ENCODE measurements at regions not wholly inside any gene's neighbourhood (a gene's known extent, or its start where the extent isn't known, plus 50 kb on each side); places are given as distances from the start of the nearest gene placed in this dataset.

DNA sequence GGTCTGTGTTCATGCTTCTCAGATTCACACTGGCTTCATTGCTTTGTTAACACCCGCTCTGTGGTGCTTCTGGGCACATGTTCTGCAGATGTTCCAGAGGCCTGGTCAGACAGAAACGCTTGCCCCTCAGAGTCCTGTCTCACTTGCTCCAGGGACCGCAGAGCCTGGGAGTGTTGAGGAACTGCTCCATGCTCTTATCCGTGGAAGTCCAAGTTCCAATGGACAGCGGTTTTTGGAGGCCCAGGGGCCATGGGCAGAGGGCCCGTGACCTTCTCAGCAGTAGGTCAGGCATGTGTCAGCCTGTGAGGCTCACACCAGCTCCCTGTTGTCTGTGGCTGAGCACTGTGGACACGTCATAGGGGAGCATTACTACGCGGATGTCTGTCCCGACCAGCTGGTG, 364.7 kb upstream of the IRX1 start:
- ChIA-PET CTCF (no interaction called here), POLR2A (no interaction called here)
- H3K4me3 ChIP-seq (ENCODE audit: low read depth, low read length): no peak overlapping the region
- no peak for DNase-seq (ENCODE audit: low read depth, low spot score)
- H3K9me3 ChIP-seq (ENCODE audit: control insufficient read depth, insufficient read depth, low read length): peaks cover 45% of the 10 kb centered on the region
- TF ChIP-seq, protein P1, sequence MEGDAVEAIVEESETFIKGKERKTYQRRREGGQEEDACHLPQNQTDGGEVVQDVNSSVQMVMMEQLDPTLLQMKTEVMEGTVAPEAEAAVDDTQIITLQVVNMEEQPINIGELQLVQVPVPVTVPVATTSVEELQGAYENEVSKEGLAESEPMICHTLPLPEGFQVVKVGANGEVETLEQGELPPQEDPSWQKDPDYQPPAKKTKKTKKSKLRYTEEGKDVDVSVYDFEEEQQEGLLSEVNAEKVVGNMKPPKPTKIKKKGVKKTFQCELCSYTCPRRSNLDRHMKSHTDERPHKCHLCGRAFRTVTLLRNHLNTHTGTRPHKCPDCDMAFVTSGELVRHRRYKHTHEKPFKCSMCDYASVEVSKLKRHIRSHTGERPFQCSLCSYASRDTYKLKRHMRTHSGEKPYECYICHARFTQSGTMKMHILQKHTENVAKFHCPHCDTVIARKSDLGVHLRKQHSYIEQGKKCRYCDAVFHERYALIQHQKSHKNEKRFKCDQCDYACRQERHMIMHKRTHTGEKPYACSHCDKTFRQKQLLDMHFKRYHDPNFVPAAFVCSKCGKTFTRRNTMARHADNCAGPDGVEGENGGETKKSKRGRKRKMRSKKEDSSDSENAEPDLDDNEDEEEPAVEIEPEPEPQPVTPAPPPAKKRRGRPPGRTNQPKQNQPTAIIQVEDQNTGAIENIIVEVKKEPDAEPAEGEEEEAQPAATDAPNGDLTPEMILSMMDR (IDR thresholded peaks at IDR 0.05; ENCODE audit: low read depth, low read length): no peak
- H3K27ac ChIP-seq (ENCODE audit: low read depth, low read length): no peak overlapping the region
- H3K27me3 ChIP-seq (ENCODE audit: control insufficient read depth, insufficient read depth, low read length): no peaks in the 10 kb centered on the region

DNA sequence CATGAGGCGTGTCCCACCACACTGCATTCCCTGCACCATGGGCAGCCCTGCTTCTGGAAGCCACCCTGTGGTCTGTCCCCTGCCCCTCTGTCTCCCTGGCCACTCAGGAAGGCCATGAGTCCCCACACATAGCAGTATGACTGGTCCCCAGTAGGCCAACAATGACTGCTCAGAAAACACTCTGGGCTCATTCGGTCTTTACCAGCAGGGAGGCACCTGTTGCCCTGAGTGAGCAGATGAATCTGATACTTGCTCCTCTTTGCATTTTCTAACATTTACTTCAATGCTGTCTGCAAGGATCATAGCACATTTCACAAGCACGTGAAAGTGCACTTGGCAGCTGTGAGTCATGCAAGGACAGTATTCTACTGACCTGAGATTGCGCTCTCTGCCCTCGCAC, 365.4 kb upstream of the IRX1 start:
- ChIA-PET CTCF (no interaction called here), POLR2A (no interaction called here)
- TF ChIP-seq, protein P1 (IDR thresholded peaks at IDR 0.05; ENCODE audit: low read depth, low read length): no peak
- no peak for DNase-seq (ENCODE audit: low read depth, low spot score)
- H3K27me3 ChIP-seq (ENCODE audit: control insufficient read depth, insufficient read depth, low read length): no peaks in the 10 kb centered on the region
- no peak overlapping the region for H3K27ac ChIP-seq (ENCODE audit: low read depth, low read length)
- H3K9me3 ChIP-seq (ENCODE audit: control insufficient read depth, insufficient read depth, low read length): peaks cover 43% of the 10 kb centered on the region
- H3K4me3 ChIP-seq (ENCODE audit: low read depth, low read length): no peak overlapping the region

DNA sequence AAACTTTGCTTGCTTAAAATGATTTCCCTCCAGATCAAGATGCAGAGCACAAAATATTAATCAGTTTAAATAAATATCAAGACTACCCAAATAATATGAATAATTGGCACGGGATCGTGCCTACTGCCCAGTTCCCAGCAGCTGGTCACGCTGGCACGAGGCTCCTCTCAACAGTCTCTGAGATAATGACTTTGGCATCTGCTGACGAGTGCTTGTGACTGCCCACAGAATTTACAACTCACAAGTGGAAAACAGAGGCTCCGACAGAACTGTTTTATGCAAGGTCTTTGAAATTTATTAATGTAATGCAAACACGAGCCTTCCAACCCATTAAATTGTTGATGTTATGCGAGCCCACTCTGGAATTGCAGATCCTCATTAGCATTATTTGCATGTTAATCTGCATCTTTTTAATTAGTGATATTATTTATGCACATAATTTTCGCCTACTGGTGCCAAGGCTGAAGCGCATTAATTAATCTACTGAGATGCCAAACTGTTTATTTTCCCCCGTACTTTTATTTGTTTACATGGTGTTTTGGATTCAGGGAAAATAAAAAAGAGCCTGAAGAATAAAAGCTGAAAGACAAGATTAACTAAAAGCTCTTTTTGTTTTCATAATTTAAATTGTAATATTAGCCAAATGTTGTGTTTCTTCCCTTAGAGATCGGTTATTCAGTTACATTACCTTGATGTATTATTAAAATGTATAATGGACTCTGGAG, 369.3 kb upstream of the IRX1 start:
- DNase-seq (ENCODE audit: low read depth, low spot score): no peak
- no peak overlapping the region for H3K4me3 ChIP-seq (ENCODE audit: low read depth, low read length)
- peaks cover 58% of the 10 kb centered on the region for H3K9me3 ChIP-seq (ENCODE audit: control insufficient read depth, insufficient read depth, low read length)
- no peak overlapping the region for H3K27ac ChIP-seq (ENCODE audit: low read depth, low read length)
- ChIA-PET POLR2A (no interaction called here), CTCF (no interaction called here)
- TF ChIP-seq, protein P1 (IDR thresholded peaks at IDR 0.05; ENCODE audit: low read depth, low read length): no peak
- H3K27me3 ChIP-seq (ENCODE audit: control insufficient read depth, insufficient read depth, low read length): no peaks in the 10 kb centered on the region

DNA sequence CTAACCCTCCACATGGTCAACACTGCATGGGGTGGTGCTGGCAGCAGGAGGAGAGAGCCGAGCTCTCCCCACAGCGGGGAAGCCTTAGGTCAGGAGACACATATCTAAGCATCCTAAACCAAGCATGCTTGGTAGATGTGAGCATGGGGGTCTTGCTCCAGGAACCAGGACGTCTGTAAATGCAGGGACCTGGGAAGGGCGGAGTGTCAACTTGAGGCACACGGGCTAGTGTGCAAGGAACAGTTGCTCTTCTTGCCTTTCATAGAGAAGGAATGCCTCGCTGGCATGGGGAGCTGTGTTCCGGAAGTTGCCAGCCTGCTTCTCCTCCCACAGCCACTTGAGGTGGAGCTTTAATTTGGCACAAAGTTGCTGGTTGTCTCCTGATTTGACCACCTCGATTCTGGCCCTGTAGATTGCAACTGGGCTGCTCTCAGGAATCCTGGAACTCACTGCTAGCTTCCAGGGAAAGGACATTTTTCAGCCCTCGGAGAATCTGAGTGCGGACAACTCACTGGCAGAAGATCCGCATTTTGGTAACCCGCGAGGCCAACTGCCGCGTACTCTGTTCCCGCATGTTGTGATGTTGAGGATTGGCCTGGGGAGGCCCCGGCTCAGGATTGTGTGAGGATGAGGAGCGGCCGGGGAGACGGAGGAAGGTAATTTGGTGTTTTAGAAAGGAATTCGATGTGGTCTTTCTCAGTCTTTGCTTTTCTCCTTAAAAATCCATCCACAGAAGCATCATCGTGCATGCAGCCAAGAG, 370.3 kb upstream of the IRX1 start:
- CTCF ChIA-PET: no interaction called here

DNA sequence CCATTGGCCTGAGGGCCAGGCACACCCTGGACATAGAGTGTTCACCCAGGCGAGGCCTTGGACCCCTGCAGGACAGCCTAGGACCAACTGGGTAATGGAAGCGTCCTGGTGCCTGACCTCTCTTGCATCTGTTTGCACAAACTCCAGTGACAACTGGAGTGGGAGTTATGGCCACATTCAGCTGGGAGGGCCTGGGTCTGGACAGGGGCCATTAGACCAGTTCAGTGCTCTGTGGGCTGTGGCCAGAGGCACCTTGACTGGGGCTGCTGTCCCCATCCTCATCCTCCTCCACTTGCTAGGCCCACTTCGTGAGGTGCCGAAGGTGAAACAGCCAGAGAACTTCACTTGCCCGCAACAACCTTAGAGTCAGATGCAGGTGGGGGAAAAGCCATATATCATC, 372.7 kb upstream of the IRX1 start:
- H3K27ac ChIP-seq (ENCODE audit: low read depth, low read length): no peak overlapping the region
- TF ChIP-seq, protein P1 (IDR thresholded peaks at IDR 0.05; ENCODE audit: low read depth, low read length): no peak
- CTCF ChIA-PET: no interaction called here
- no peak for DNase-seq (ENCODE audit: low read depth, low spot score)
- H3K9me3 ChIP-seq (ENCODE audit: control insufficient read depth, insufficient read depth, low read length): peaks cover 70% of the 10 kb centered on the region
- POLR2A ChIA-PET: no interaction called here
- no peaks in the 10 kb centered on the region for H3K27me3 ChIP-seq (ENCODE audit: control insufficient read depth, insufficient read depth, low read length)
- H3K4me3 ChIP-seq (ENCODE audit: low read depth, low read length): no peak overlapping the region

More for the DNA sequence above, 370.3 kb upstream of the IRX1 start:
- peaks cover 59% of the 10 kb centered on the region for H3K9me3 ChIP-seq (ENCODE audit: control insufficient read depth, insufficient read depth, low read length)
- DNase-seq (ENCODE audit: low read depth, low spot score): no peak
- TF ChIP-seq, protein P1 (IDR thresholded peaks at IDR 0.05; ENCODE audit: low read depth, low read length): no peak
- H3K27me3 ChIP-seq (ENCODE audit: control insufficient read depth, insufficient read depth, low read length): no peaks in the 10 kb centered on the region
- no peak overlapping the region for H3K27ac ChIP-seq (ENCODE audit: low read depth, low read length)
- POLR2A ChIA-PET: no interaction called here
- H3K4me3 ChIP-seq (ENCODE audit: low read depth, low read length): no peak overlapping the region
